H1 (cell line): ENCODE measurements at regions not wholly inside any gene's neighbourhood (a gene's known extent, or its start where the extent isn't known, plus 50 kb on each side); places are given as distances from the start of the nearest gene placed in this dataset.

Experiments
- CTCF ChIA-PET: fragments of 300-600 bp; sonication (Branson Sonifier 250); formaldehyde crosslinking; loops from one replicate; lab custom pipeline; 2021; ENCODE audit not compliant: partially characterized antibody; lab: Charles Lee
- POLR2A ChIA-PET: fragments of 300-600 bp; sonication (Branson Sonifier 250); formaldehyde crosslinking; loops from one replicate; lab custom pipeline; 2021; ENCODE audit warnings: inconsistent platforms; ENCODE audit not compliant: partially characterized antibody; lab: Charles Lee
- DNase-seq, 2 experiments: peaks; one replicate each; pipeline versions ENCODE4 v3.0.0 to v3.0.0-alpha.2; 2010 to 2022; ENCODE audit warnings: low spot score in 2 of 2, low read depth in 1 of 2, mixed read lengths in 1 of 2
- FAIRE-seq: peaks from 2 replicates; lab custom pipeline; 2011; peaks lifted over from hg19 to GRCh38; lab: Jason Lieb, UNC
- H2AFZ ChIP-seq: 2 replicates; pipeline ENCODE4 v1.8.1; 2012; ENCODE audit warnings: low read length, inconsistent platforms
- H2AK5ac ChIP-seq: 2 replicates; pipeline ENCODE4 v1.6.1; 2013; ENCODE audit warnings: low read depth, low read length
- H2BK120ac ChIP-seq: replicated peaks from 2 replicates; pipeline ENCODE3; 2013; ENCODE audit warnings: low read depth, low read length, inconsistent platforms
- H2BK12ac ChIP-seq: 2 replicates; pipeline ENCODE4 v1.6.1; 2013; ENCODE audit warnings: low read depth, low read length
- H2BK15ac ChIP-seq: 2 replicates; pipeline ENCODE4 v1.6.1; 2013; ENCODE audit warnings: low read length
- H2BK20ac ChIP-seq: 2 replicates; pipeline ENCODE4 v1.6.1; 2013; ENCODE audit warnings: low read length
- H2BK5ac ChIP-seq: 2 replicates; pipeline ENCODE4 v1.6.1; 2013; ENCODE audit warnings: low read depth, low read length
- H3K14ac ChIP-seq: 2 replicates; pipeline ENCODE4 v1.6.1; 2013; ENCODE audit warnings: inconsistent platforms; ENCODE audit not compliant: insufficient read length
- H3K18ac ChIP-seq: 2 replicates; pipeline ENCODE4 v1.6.1; 2013; ENCODE audit warnings: low read length; ENCODE audit errors: extremely low read depth
- H3K23ac ChIP-seq: 2 replicates; pipeline ENCODE4 v1.6.1; 2013; ENCODE audit warnings: inconsistent platforms; ENCODE audit not compliant: insufficient read length
- H3K23me2 ChIP-seq: 2 replicates; pipeline ENCODE4 v1.6.1; 2013; ENCODE audit warnings: low read depth, low read length
- H3K27ac ChIP-seq: 2 replicates; pipeline ENCODE4 v1.6.1; 2011; ENCODE audit warnings: low read depth, low read length, inconsistent platforms
- H3K27me3 ChIP-seq, 4 experiments: replicated peaks in 1 of 4; 1 replicate in 1 of 4; 2 replicates in 3 of 4; pipeline versions ENCODE4 v1.6.1 to v1.8.1; 2011 to 2013; ENCODE audit warnings: low read length in 3 of 4, mild to moderate bottlenecking in 3 of 4, inconsistent platforms in 2 of 4, mixed read lengths in 2 of 4, moderate library complexity in 1 of 4; ENCODE audit not compliant: control insufficient read depth in 3 of 4, insufficient read depth in 3 of 4; ENCODE audit errors: extremely low read depth in 1 of 4
- H3K36me3 ChIP-seq, 4 experiments: 2 replicates each; pipeline versions ENCODE4 v1.6.1 to v1.8.1; 2011 to 2013; ENCODE audit warnings: mild to moderate bottlenecking in 4 of 4, low read length in 3 of 4, moderate library complexity in 2 of 4, control low read depth in 1 of 4, inconsistent platforms in 1 of 4; ENCODE audit not compliant: insufficient read depth in 4 of 4, control insufficient read depth in 2 of 4
- H3K4ac ChIP-seq: replicated peaks from 2 replicates; pipeline ENCODE3; 2013; ENCODE audit warnings: low read length, low read depth, mixed read lengths, inconsistent platforms; ENCODE audit not compliant: insufficient read length
- H3K4me1 ChIP-seq, 4 experiments: replicated peaks in 1 of 4; 1 replicate in 1 of 4; 2 replicates in 3 of 4; pipeline versions ENCODE4 v1.6.1 to v1.8.1; 2011 to 2013; ENCODE audit warnings: low read length in 3 of 4, inconsistent platforms in 2 of 4, mixed read lengths in 1 of 4; ENCODE audit not compliant: insufficient read depth in 4 of 4, control insufficient read depth in 3 of 4
- H3K4me2 ChIP-seq, 2 experiments: 2 replicates each; pipeline versions ENCODE4 v1.6.1 to v1.8.1; 2011 to 2013; ENCODE audit warnings: low read depth in 2 of 2, low read length in 2 of 2, control low read depth in 1 of 2, inconsistent platforms in 1 of 2, mild to moderate bottlenecking in 1 of 2; ENCODE audit not compliant: insufficient read depth in 1 of 2
- H3K4me3 ChIP-seq, 4 experiments: fragments of 200-600, 300-600 bp in 1 of 4; sonication (generic), shearing (Covaris generic), sonication (Bioruptor Twin) in 1 of 4; 2 replicates each; pipeline versions ENCODE4 v1.5.1 to v1.8.1; 2011 to 2016; ENCODE audit warnings: low read length in 4 of 4, low read depth in 3 of 4, control low read depth in 2 of 4, inconsistent platforms in 2 of 4, mild to moderate bottlenecking in 2 of 4, mixed read lengths in 1 of 4, moderate library complexity in 1 of 4; ENCODE audit not compliant: insufficient read depth in 2 of 4; ENCODE audit errors: extremely low read depth in 1 of 4
- H3K56ac ChIP-seq: replicated peaks from 2 replicates; pipeline ENCODE3; 2013; ENCODE audit warnings: low read depth, mild to moderate bottlenecking, mixed read lengths, low read length, inconsistent platforms; ENCODE audit not compliant: insufficient read length
- H3K79me1 ChIP-seq: 2 replicates; pipeline ENCODE4 v1.6.1; 2013; ENCODE audit warnings: low read depth, low read length, control low read depth
- H3K79me2 ChIP-seq, 2 experiments: 2 replicates each; pipeline versions ENCODE4 v1.6.1 to v1.8.1; 2012 to 2013; ENCODE audit warnings: low read length in 2 of 2, mild to moderate bottlenecking in 2 of 2, inconsistent platforms in 1 of 2; ENCODE audit not compliant: insufficient read depth in 2 of 2, control insufficient read depth in 1 of 2
- H3K9ac ChIP-seq, 4 experiments: replicated peaks in 1 of 4; 1 replicate in 1 of 4; 2 replicates in 3 of 4; pipeline versions ENCODE4 v1.6.1 to v1.8.1; 2011 to 2013; ENCODE audit warnings: low read depth in 3 of 4, low read length in 3 of 4, control low read depth in 2 of 4, mild to moderate bottlenecking in 2 of 4, moderate library complexity in 2 of 4, inconsistent platforms in 1 of 4; ENCODE audit errors: extremely low read depth in 1 of 4
- H3K9me3 ChIP-seq, 2 experiments: 2 replicates each; pipeline versions ENCODE4 v1.6.1 to v1.8.1; 2012 to 2013; ENCODE audit warnings: mild to moderate bottlenecking in 2 of 2, moderate library complexity in 2 of 2, control low read depth in 1 of 2, inconsistent platforms in 1 of 2, low read depth in 1 of 2, low read length in 1 of 2, mixed read lengths in 1 of 2; ENCODE audit not compliant: insufficient read depth in 2 of 2
- H4K20me1 ChIP-seq, 2 experiments: replicated peaks in 1 of 2; 2 replicates each; pipeline versions ENCODE3 to v1.8.1; 2011 to 2013; ENCODE audit warnings: inconsistent platforms in 2 of 2, low read length in 2 of 2, mild to moderate bottlenecking in 1 of 2; ENCODE audit not compliant: insufficient read depth in 2 of 2, control insufficient read depth in 1 of 2
- H4K5ac ChIP-seq: 2 replicates; pipeline ENCODE4 v1.6.1; 2013; ENCODE audit warnings: low read length, low read depth, mixed read lengths, inconsistent platforms; ENCODE audit not compliant: insufficient read length
- H4K8ac ChIP-seq: 2 replicates; pipeline ENCODE4 v1.8.0; 2013; ENCODE audit warnings: mild to moderate bottlenecking, moderate library complexity, low read length, inconsistent platforms; ENCODE audit not compliant: insufficient read depth; ENCODE audit errors: extremely low read depth
- H4K91ac ChIP-seq: replicated peaks from 2 replicates; pipeline ENCODE3; 2013; ENCODE audit warnings: low read length, mixed read lengths, inconsistent platforms; ENCODE audit not compliant: insufficient read length
- ASH2L ChIP-seq: fragments of 200-600, 300-600 bp; sonication (generic); IDR thresholded peaks from one replicate; pipeline ENCODE4 v1.7.1; 2017; ENCODE audit warnings: low read length
- BACH1 ChIP-seq: IDR thresholded peaks from 2 replicates; pipeline ENCODE4 v1.6.1; 2012; ENCODE audit warnings: low read length, improper control_type of control experiment
- BRCA1 ChIP-seq: IDR thresholded peaks from 2 replicates; pipeline ENCODE4 v1.6.1; 2012; ENCODE audit warnings: low read depth, low read length, improper control_type of control experiment
- CREB1 ChIP-seq: IDR thresholded peaks from 2 replicates; pipeline ENCODE4 v1.6.1; 2012; ENCODE audit warnings: inconsistent platforms
- CTBP2 ChIP-seq: IDR thresholded peaks from 2 replicates; pipeline ENCODE4 v1.7.0; 2011; ENCODE audit warnings: borderline replicate concordance, mild to moderate bottlenecking, moderate library complexity, mixed read lengths, low read length; ENCODE audit not compliant: insufficient read depth, insufficient read length
- CTCF ChIP-seq, 3 experiments: IDR thresholded peaks; 1 replicate in 2 of 3; 2 replicates in 1 of 3; pipeline versions ENCODE4 v1.5.1 to v1.6.1; 2011; ENCODE audit warnings: low read length in 3 of 3, mild to moderate bottlenecking in 3 of 3, inconsistent platforms in 2 of 3, low read depth in 1 of 3, moderate library complexity in 1 of 3; ENCODE audit not compliant: insufficient read depth in 1 of 3; ENCODE audit errors: control extremely low read depth in 1 of 3
- EGR1 ChIP-seq: IDR thresholded peaks from 2 replicates; pipeline ENCODE4 v1.6.1; 2011; ENCODE audit warnings: low read depth, low read length, borderline replicate concordance
- KDM1A ChIP-seq: fragments of 200-600, 300-600 bp; sonication (generic); IDR thresholded peaks from 2 replicates; pipeline ENCODE4 v1.7.1; 2016; ENCODE audit warnings: mild to moderate bottlenecking, low read length, borderline replicate concordance
- NRF1 ChIP-seq: IDR thresholded peaks from 2 replicates; pipeline ENCODE4 v1.6.1; 2011; ENCODE audit warnings: mild to moderate bottlenecking, low read depth, low read length, improper control_type of control experiment
- PHF8 ChIP-seq: fragments of 200-600 bp; sonication (generic); conservative IDR thresholded peaks from 2 replicates; pipeline ENCODE4 v1.7.1; 2012; ENCODE audit warnings: low read depth, mild to moderate bottlenecking, inconsistent platforms, low read length, moderate library complexity
- POLR2AphosphoS5 ChIP-seq: IDR thresholded peaks from 2 replicates; pipeline ENCODE4 v1.6.1; 2011; ENCODE audit warnings: low read depth, low read length
- RBBP5 ChIP-seq: IDR thresholded peaks from 2 replicates; pipeline ENCODE4 v1.7.1; 2012; ENCODE audit warnings: low read depth, mild to moderate bottlenecking, inconsistent platforms, low read length, moderate library complexity, borderline replicate concordance
- SIN3A ChIP-seq, 2 experiments: IDR thresholded peaks in 1 of 2; conservative IDR thresholded peaks in 1 of 2; 2 replicates each; pipeline ENCODE4 v1.6.1; 2011 to 2012; ENCODE audit warnings: low read length in 2 of 2, improper control_type of control experiment in 1 of 2, low read depth in 1 of 2, mild to moderate bottlenecking in 1 of 2
- WGBS, 2 experiments: shearing (Covaris generic) in 1 of 2; methylation state at CpG; one replicate each; pipeline versions ENCODE4 v1.1.6 to v1.1.7; 2013 to 2015; ENCODE audit warnings: low lambda C conversion rate in 2 of 2, mixed read lengths in 2 of 2, inconsistent platforms in 1 of 2, low coverage in 1 of 2, missing lambda C conversion rate in 1 of 2; ENCODE audit not compliant: insufficient replicate concordance in 2 of 2, insufficient coverage in 1 of 2, insufficient read length in 1 of 2; ENCODE audit errors: extremely low coverage in 1 of 2, missing lambda C conversion rate in 1 of 2; 5-methylcytosine and 5-hydroxymethylcytosine counted together

- Histone ChIP-seq H4K8ac (no peak overlapping the region), H2AK5ac (no peak overlapping the region), H3K9me3 (no peaks in the 10 kb centered on the region), H3K56ac (no peak overlapping the region), H4K5ac (no peak overlapping the region), H3K27me3 (no peaks in the 10 kb centered on the region), H3K27ac (no peak overlapping the region), H2BK120ac (no peak overlapping the region), H3K4ac (no peak overlapping the region), H3K4me2 (no peak overlapping the region), H3K4me3 (no peak overlapping the region), H2BK20ac (no peak overlapping the region), H3K14ac (no peak overlapping the region), H4K20me1 (no peaks in the 10 kb centered on the region), H3K79me2 (no peaks in the 10 kb centered on the region), H3K18ac (no peak overlapping the region), H3K4me1 (no peaks in the 10 kb centered on the region), H3K23ac (no peak overlapping the region), H3K36me3 (no peaks in the 10 kb centered on the region), H3K79me1 (no peaks in the 10 kb centered on the region), H3K9ac (no peak overlapping the region), H2BK12ac (no peak overlapping the region), H3K23me2 (no peaks in the 10 kb centered on the region), H2BK5ac (no peak overlapping the region), H2AFZ (no peak overlapping the region), H4K91ac (no peak overlapping the region), H2BK15ac (no peak overlapping the region)
- WGBS, 2 experiments, result 62% methylated on average over 3 of the region's 3 CpGs; no CpG with 5 or more reads in 1 of the 2 experiments
- DNase-seq, result no peak
- CTCF ChIA-PET, result interaction anchor here (0.6 kb wide), 1 partner anchor 76 kb away, joined by 4 read pairs; no protein-coding TSS in a partner anchor
- POLR2A ChIA-PET, result no interaction called here
- no peak for FAIRE-seq
- TF ChIP-seq PHF8, result no peak
- TF ChIP-seq BACH1, result no peak
- TF ChIP-seq RBBP5, result no peak
- no peak for TF ChIP-seq CREB1
- no peak for TF ChIP-seq SIN3A (conservative IDR thresholded peaks at IDR 0.05 in 1 of 2, IDR thresholded peaks at IDR 0.05 in 1 of 2; ENCODE audit: low read depth in 1 of 2, low read length in 2 of 2)
- TF ChIP-seq NRF1, result no peak
- TF ChIP-seq BRCA1, result no peak
- TF ChIP-seq CTCF (IDR thresholded peaks at IDR 0.05; ENCODE audit: control extremely low read depth in 1 of 3, insufficient read depth in 1 of 3, low read depth in 1 of 3, low read length in 3 of 3), result no peak
- no peak for TF ChIP-seq ASH2L
- no peak for TF ChIP-seq CTBP2
- no peak for TF ChIP-seq KDM1A
- TF ChIP-seq POLR2AphosphoS5, result no peak
- TF ChIP-seq EGR1, result no peak
Observed at GRCh38 chr6:85236636-85237035, 213.2 kb upstream of the NT5E start.
